K562 (cell line): ENCODE measurements at regions not wholly inside any gene's neighbourhood (a gene's known extent, or its start where the extent isn't known, plus 50 kb on each side); places are given as distances from the start of the nearest gene placed in this dataset.

Source experiments
- ATF7 ChIP-seq: fragments of 450-650 bp; IDR thresholded peaks from 2 replicates; pipeline ENCODE4 v1.7.1; 2014; ENCODE audit warnings: mild to moderate bottlenecking, moderate library complexity
- EP300 ChIP-seq: IDR thresholded peaks from 2 replicates; pipeline ENCODE4 v1.6.1; 2012; ENCODE audit warnings: low read length, improper control_type of control experiment
- GTF2F1 ChIP-seq: IDR thresholded peaks from 2 replicates; pipeline ENCODE4 v1.6.1; 2011; ENCODE audit warnings: low read depth, low read length, improper control_type of control experiment
- MAFF ChIP-seq: IDR thresholded peaks from 2 replicates; pipeline ENCODE4 v1.6.1; 2012; ENCODE audit warnings: low read length, improper control_type of control experiment
- NR2C2 ChIP-seq, 2 experiments: fragments of 200-800 bp in 1 of 2; sonication (Bioruptor generic) in 1 of 2; sonication (generic) in 1 of 2; formaldehyde crosslinking in 1 of 2; IDR thresholded peaks; 2 replicates each; pipeline versions ENCODE4 v1.6.1 to v1.8.0; 2016 to 2022; ENCODE audit warnings: mild to moderate bottlenecking in 1 of 2, missing compliant biosample characterization in 1 of 2, missing genetic modification characterization in 1 of 2, missing genetic modification reagents in 1 of 2
- ZNF197 ChIP-seq: fragments of 200-800 bp; sonication (Bioruptor generic); IDR thresholded peaks from 2 replicates; pipeline ENCODE4 v1.6.1; 2016; ENCODE audit warnings: low read depth, missing genetic modification characterization, missing compliant biosample characterization
- ZNF644 ChIP-seq: fragments of 200-800 bp; sonication (Bioruptor generic); IDR thresholded peaks from 2 replicates; pipeline ENCODE4 v1.6.1; 2016; ENCODE audit warnings: low read depth, missing genetic modification characterization, missing compliant biosample characterization
- TF ChIP-seq, protein P1 (sequence below), 3 experiments: IDR thresholded peaks in 2 of 3; conservative IDR thresholded peaks in 1 of 3; 2 replicates each; pipeline ENCODE4 v1.5.1; 2011 to 2012; ENCODE audit warnings: low read length in 3 of 3, mild to moderate bottlenecking in 3 of 3, control low read depth in 2 of 3, improper control_type of control experiment in 1 of 3, inconsistent platforms in 1 of 3, low read depth in 1 of 3, mixed read lengths in 1 of 3, moderate library complexity in 1 of 3; ENCODE audit not compliant: insufficient read depth in 2 of 3
- TF ChIP-seq, protein P2 (sequence below): sonication (generic); formaldehyde crosslinking; IDR thresholded peaks from 2 replicates; pipeline ENCODE4 v1.8.0; 2022; ENCODE audit warnings: mild to moderate bottlenecking, low read depth, missing genetic modification reagents
- TF ChIP-seq, protein P3 (sequence below): fragments of 450-650 bp; IDR thresholded peaks from 2 replicates; pipeline ENCODE4 v1.6.1; 2016

DNA sequence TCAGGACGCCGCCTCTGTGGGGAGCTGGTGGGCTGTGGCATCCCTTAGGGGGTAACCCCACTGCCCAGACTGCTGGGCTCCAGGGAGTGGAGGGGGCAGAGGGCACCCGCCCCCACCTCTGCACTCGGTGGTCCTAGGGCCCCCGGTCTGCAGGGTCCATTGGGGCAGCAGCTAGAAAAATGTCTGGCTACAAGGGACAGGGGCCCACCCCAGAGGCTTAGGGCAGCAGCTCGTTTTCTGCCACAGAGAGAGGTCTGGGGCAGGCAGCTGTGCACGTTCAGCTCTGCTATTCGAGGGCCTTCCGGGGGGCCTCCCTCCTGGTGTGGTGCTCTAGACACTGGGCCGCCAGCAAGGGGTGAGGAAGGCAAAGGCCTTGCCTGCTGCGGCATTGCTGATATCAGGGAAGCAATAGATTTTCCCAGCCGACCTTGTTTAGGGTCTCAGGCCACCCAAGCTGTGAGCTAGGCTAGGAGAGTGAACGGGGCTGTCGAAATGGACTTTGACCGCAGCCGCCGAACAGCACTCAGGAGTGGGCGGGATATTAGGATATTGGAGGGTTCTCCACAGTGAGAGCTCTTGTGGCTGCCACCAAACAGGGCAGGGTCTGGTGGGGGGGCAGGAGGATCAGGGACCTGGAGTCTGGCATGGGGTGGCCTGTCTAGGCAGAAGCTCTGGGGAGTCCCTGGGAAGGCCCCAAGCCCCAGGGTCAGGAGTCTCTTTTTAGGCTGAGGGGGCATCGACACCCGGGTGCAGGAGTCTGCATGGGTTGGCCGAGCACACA is 61.4 kb upstream of the KLF13 start:
- TF ChIP-seq, protein P1, sequence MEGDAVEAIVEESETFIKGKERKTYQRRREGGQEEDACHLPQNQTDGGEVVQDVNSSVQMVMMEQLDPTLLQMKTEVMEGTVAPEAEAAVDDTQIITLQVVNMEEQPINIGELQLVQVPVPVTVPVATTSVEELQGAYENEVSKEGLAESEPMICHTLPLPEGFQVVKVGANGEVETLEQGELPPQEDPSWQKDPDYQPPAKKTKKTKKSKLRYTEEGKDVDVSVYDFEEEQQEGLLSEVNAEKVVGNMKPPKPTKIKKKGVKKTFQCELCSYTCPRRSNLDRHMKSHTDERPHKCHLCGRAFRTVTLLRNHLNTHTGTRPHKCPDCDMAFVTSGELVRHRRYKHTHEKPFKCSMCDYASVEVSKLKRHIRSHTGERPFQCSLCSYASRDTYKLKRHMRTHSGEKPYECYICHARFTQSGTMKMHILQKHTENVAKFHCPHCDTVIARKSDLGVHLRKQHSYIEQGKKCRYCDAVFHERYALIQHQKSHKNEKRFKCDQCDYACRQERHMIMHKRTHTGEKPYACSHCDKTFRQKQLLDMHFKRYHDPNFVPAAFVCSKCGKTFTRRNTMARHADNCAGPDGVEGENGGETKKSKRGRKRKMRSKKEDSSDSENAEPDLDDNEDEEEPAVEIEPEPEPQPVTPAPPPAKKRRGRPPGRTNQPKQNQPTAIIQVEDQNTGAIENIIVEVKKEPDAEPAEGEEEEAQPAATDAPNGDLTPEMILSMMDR (IDR thresholded peaks at IDR 0.05 in 2 of 3, conservative IDR thresholded peaks at IDR 0.05 in 1 of 3; ENCODE audit: insufficient read depth in 2 of 3, low read depth in 1 of 3, low read length in 3 of 3) = no peak
- no peak for TF ChIP-seq GTF2F1
- TF ChIP-seq, protein P2, sequence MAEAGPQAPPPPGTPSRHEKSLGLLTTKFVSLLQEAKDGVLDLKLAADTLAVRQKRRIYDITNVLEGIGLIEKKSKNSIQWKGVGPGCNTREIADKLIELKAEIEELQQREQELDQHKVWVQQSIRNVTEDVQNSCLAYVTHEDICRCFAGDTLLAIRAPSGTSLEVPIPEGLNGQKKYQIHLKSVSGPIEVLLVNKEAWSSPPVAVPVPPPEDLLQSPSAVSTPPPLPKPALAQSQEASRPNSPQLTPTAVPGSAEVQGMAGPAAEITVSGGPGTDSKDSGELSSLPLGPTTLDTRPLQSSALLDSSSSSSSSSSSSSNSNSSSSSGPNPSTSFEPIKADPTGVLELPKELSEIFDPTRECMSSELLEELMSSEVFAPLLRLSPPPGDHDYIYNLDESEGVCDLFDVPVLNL (CRISPR knock-in tag) = no peak
- TF ChIP-seq NR2C2 (CRISPR knock-in tag; IDR thresholded peaks at IDR 0.05) = no peak
- TF ChIP-seq NR2C2 (tag; IDR thresholded peaks at IDR 0.05) = no peak
- TF ChIP-seq, protein P3, sequence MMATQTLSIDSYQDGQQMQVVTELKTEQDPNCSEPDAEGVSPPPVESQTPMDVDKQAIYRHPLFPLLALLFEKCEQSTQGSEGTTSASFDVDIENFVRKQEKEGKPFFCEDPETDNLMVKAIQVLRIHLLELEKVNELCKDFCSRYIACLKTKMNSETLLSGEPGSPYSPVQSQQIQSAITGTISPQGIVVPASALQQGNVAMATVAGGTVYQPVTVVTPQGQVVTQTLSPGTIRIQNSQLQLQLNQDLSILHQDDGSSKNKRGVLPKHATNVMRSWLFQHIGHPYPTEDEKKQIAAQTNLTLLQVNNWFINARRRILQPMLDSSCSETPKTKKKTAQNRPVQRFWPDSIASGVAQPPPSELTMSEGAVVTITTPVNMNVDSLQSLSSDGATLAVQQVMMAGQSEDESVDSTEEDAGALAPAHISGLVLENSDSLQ = no peak
- no peak for TF ChIP-seq ZNF644 (tag)
- no peak for TF ChIP-seq ZNF197 (CRISPR knock-in tag)
- no peak for TF ChIP-seq EP300
- TF ChIP-seq MAFF = no peak
- TF ChIP-seq ATF7 = no peak
